Body of pancreas (tissue), 4 donors: ENCODE measurements at regions not wholly inside any gene's neighbourhood (a gene's known extent, or its start where the extent isn't known, plus 50 kb on each side); places are given as distances from the start of the nearest gene placed in this dataset.

ENCODE experiments used
- ATAC-seq: fragments of 150-250 bp; one replicate; pipeline ENCODE4 v1.9.1; 2016
- DNase-seq, 4 donors: peaks; one replicate each; pipeline ENCODE4 v3.0.0-alpha.2; 2019
- H3K27ac ChIP-seq, 4 donors: fragments of 200-600 bp; sonication (generic); 1 replicate in 3 of 4; 2 replicates in 1 of 4; pipeline versions ENCODE4 v1.5.1 to v1.6.1; 2016 to 2019; ENCODE audit warnings: mild to moderate bottlenecking in 1 of 4, mixed read lengths in 1 of 4, moderate library complexity in 1 of 4
- H3K27me3 ChIP-seq, 2 donors: fragments of 200-600 bp; sonication (generic); one replicate each; pipeline ENCODE4 v1.6.0; 2016; ENCODE audit warnings: mild to moderate bottlenecking in 1 of 2
- H3K36me3 ChIP-seq, 2 donors: fragments of 200-600 bp; sonication (generic); replicated peaks in 1 of 2; 2 replicates each; pipeline ENCODE4 v1.5.1; 2016; ENCODE audit warnings: low read depth in 2 of 2; ENCODE audit not compliant: insufficient read depth in 1 of 2
- H3K4me1 ChIP-seq: fragments of 200-600 bp; sonication (generic); one replicate; pipeline ENCODE4 v1.6.0; 2016
- H3K4me3 ChIP-seq, 2 donors: fragments of 200-600 bp; sonication (generic); 1 replicate in 1 of 2; 2 replicates in 1 of 2; pipeline ENCODE4 v1.5.1; 2016 to 2019
- H3K9me3 ChIP-seq, 3 donors: fragments of 200-600 bp; sonication (generic); 1 replicate in 2 of 3; 2 replicates in 1 of 3; pipeline ENCODE4 v1.5.1; 2016
- CTCF ChIP-seq, 7 experiments: fragments of 450-650 bp in 4 of 7; fragments of 200-600 bp in 3 of 7; sonication (generic) in 3 of 7; IDR thresholded peaks; one replicate each; pipeline ENCODE4 v1.5.1; 2016 to 2019; ENCODE audit warnings: antibody characterized with exemption in 7 of 7
- POLR2A ChIP-seq, 3 donors: fragments of 450-650 bp; IDR thresholded peaks; one replicate each; pipeline ENCODE4 v1.6.1; 2016; ENCODE audit warnings: antibody characterized with exemption in 3 of 3, mild to moderate bottlenecking in 2 of 3
- WGBS, 2 donors: methylation state at CpG; one replicate each; pipeline ENCODE4 v1.1.5; 2017; 5-methylcytosine and 5-hydroxymethylcytosine counted together
- intact Hi-C: fragments of 100-400 bp; cut with DNase I; formaldehyde crosslinking; loops from one replicate; pipeline ENCODE4 v1.15.1; 2023

GRCh38 chr16:87552072-87552718, 50.1 kb upstream of the JPH3 start:
- Histone ChIP-seq H3K9me3 (no peaks in the 10 kb centered on the region), H3K27me3 (no peaks in the 10 kb centered on the region), H3K4me1 (no peaks in the 10 kb centered on the region), H3K4me3 (no peak overlapping the region), H3K27ac (no peak overlapping the region), H3K36me3 (no peaks in the 10 kb centered on the region)
- DNase-seq, result no peak
- no peak for TF ChIP-seq POLR2A (IDR thresholded peaks at IDR 0.05)
- no peak for TF ChIP-seq CTCF (IDR thresholded peaks at IDR 0.05)
- intact Hi-C loops, result no loop called here
- 79 to 92% methylated on average over 7 to 18 of the region's 18 CpGs for WGBS, 2 donors
- no peak for ATAC-seq

- 47 to 52% methylated on average over 5 of the region's 5 CpGs for WGBS, 2 donors
- Histone ChIP-seq H3K27me3 (no peaks in the 10 kb centered on the region), H3K4me3 (no peak overlapping the region), H3K4me1 (no peaks in the 10 kb centered on the region), H3K36me3 (no peaks in the 10 kb centered on the region), H3K27ac (no peak overlapping the region), H3K9me3 (no peaks in the 10 kb centered on the region)
- intact Hi-C loops, result no loop called here
- no peak for TF ChIP-seq CTCF (IDR thresholded peaks at IDR 0.05)
- no peak for TF ChIP-seq POLR2A (IDR thresholded peaks at IDR 0.05)
- DNase-seq, result no peak
- no peak for ATAC-seq
Observed at GRCh38 chr16:87551487-87551886, 50.8 kb upstream of the JPH3 start.

- peak; percentile 23 to 53 (median 42) for DNase-seq
- 23 to 44% methylated on average over 12 to 25 of the region's 28 CpGs for WGBS, 2 donors
- intact Hi-C loops, result no loop called here
Observed at GRCh38 chr16:87550495-87550961, 51.8 kb upstream of the JPH3 start.

GRCh38 chr16:87549627-87550494, 52.4 kb upstream of the JPH3 start:
- no peaks in the 10 kb centered on the region for H3K36me3 ChIP-seq
- no peak for TF ChIP-seq POLR2A (IDR thresholded peaks at IDR 0.05)
- TF ChIP-seq CTCF (IDR thresholded peaks at IDR 0.05), result no peak
- ATAC-seq (no peak), DNase-seq (no peak)
- no peaks in the 10 kb centered on the region for H3K27me3 ChIP-seq
- H3K27ac ChIP-seq, result no peak overlapping the region
- H3K4me3 ChIP-seq, result no peak overlapping the region
- 47 to 60% methylated on average over 31 to 34 of the region's 34 CpGs for WGBS, 2 donors
- intact Hi-C loops, result no loop called here
- H3K4me1 ChIP-seq, result no peaks in the 10 kb centered on the region
- H3K9me3 ChIP-seq, result no peaks in the 10 kb centered on the region

More at GRCh38 chr16:87550495-87550961, 51.8 kb upstream of the JPH3 start:
- Histone ChIP-seq H3K4me3 (no peak overlapping the region), H3K36me3 (no peaks in the 10 kb centered on the region), H3K27me3 (no peaks in the 10 kb centered on the region), H3K9me3 (no peaks in the 10 kb centered on the region), H3K27ac (no peak overlapping the region), H3K4me1 (no peaks in the 10 kb centered on the region)
- ATAC-seq, result peak; percentile 56
- TF ChIP-seq POLR2A (IDR thresholded peaks at IDR 0.05) (no peak), CTCF (IDR thresholded peaks at IDR 0.05) (peak; percentile 66 to 84 (median 79))
